ENCODE measurements at regions not wholly inside any gene's neighbourhood (a gene's known extent, or its start where the extent isn't known, plus 50 kb on each side); places are given as distances from the start of the nearest gene placed in this dataset.

- no peak for TF ChIP-seq EZH2 (IDR thresholded peaks at IDR 0.05; ENCODE audit: insufficient read depth, low read length)
- no peak for TF ChIP-seq CTCF (IDR thresholded peaks at IDR 0.05; ENCODE audit: insufficient read depth, low read depth, low read length)
- Histone ChIP-seq H3K9me3 (ENCODE audit: insufficient read depth, low read depth, low read length) (peaks cover 4% of the 10 kb centered on the region), H3K9ac (ENCODE audit: low read length) (no peak overlapping the region), H3K4me2 (ENCODE audit: low read length) (no peak overlapping the region), H3K79me2 (ENCODE audit: insufficient read depth, low read length) (no peaks in the 10 kb centered on the region), H3K27ac (ENCODE audit: low read depth, low read length) (no peak overlapping the region), H3K27me3 (ENCODE audit: insufficient read depth, low read length) (no peaks in the 10 kb centered on the region), H3K36me3 (ENCODE audit: insufficient read depth, low read length) (no peaks in the 10 kb centered on the region), H4K20me1 (ENCODE audit: insufficient read depth, low read length) (no peaks in the 10 kb centered on the region), H3K4me1 (ENCODE audit: insufficient read depth, low read length) (no peaks in the 10 kb centered on the region), H3K4me3 (ENCODE audit: insufficient read depth, low read depth, low read length) (no peak overlapping the region), H2AFZ (ENCODE audit: low read depth, low read length) (no peak overlapping the region)
- no peaks in the 10 kb centered on the region for H3K4me1 Mint-ChIP-seq (ENCODE audit: low read depth, unreplicated experiment)
- peak; percentile 14 for DNase-seq (ENCODE audit: low read depth)
- H3K27me3 Mint-ChIP-seq (ENCODE audit: low read depth, unreplicated experiment) = peaks cover 8% of the 10 kb centered on the region
- no peaks in the 10 kb centered on the region for H3K36me3 Mint-ChIP-seq (ENCODE audit: low read depth, unreplicated experiment)
- no peak for FAIRE-seq
- peaks cover 8% of the 10 kb centered on the region for H3K9me3 Mint-ChIP-seq (ENCODE audit: unreplicated experiment)
- no peak overlapping the region for H3K4me3 Mint-ChIP-seq (ENCODE audit: unreplicated experiment)
- no peak overlapping the region for H3K27ac Mint-ChIP-seq (ENCODE audit: unreplicated experiment)
These were observed 128.6 kb upstream of the THY1 start for GRCh38 chr11:119551420-119552105.

DNA sequence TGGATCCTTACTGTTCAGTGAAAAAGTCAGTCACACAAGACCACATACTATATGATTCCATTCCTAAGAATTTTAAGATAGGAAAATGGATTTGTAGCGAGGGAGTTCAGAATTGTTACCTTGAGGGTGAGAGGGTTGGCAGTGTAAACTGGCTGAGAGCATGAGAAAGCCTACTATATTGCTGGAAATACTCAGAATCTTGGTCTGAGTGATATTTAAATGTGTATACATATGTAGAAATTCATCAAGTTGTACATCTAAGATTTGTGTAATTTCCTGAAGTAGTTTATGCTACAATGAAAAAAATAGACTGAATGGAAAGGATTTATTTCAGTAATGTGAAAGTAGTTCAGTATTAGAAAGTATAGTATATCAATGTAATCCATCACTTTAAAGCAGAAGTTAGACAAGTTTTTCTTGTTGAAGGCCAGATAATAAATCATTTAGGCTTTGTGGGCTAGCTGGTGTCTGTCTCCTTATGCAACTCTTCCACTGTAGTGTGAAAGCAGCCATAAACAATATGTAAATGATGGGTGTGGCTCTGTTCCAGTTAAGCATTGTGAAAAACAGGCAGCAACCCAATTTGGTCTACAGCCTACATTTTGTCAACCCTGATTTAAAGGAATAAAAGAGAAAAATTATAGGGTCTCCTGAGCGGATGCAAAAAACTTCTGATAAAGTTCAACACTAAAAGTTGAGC lies 127.2 kb upstream of the THY1 start:
- Mint-ChIP-seq H3K36me3 (ENCODE audit: low read depth, unreplicated experiment) (no peaks in the 10 kb centered on the region), H3K4me3 (ENCODE audit: unreplicated experiment) (no peak overlapping the region), H3K4me1 (ENCODE audit: low read depth, unreplicated experiment) (no peaks in the 10 kb centered on the region), H3K27ac (ENCODE audit: unreplicated experiment) (no peak overlapping the region), H3K9me3 (ENCODE audit: unreplicated experiment) (peaks cover 2% of the 10 kb centered on the region), H3K27me3 (ENCODE audit: low read depth, unreplicated experiment) (peaks cover 2% of the 10 kb centered on the region)
- no peaks in the 10 kb centered on the region for H3K36me3 ChIP-seq (ENCODE audit: insufficient read depth, low read length)
- no peaks in the 10 kb centered on the region for H3K27me3 ChIP-seq (ENCODE audit: insufficient read depth, low read length)
- TF ChIP-seq EZH2 (IDR thresholded peaks at IDR 0.05; ENCODE audit: insufficient read depth, low read length) = no peak
- TF ChIP-seq CTCF (IDR thresholded peaks at IDR 0.05; ENCODE audit: insufficient read depth, low read depth, low read length) = no peak
- H3K27ac ChIP-seq (ENCODE audit: low read depth, low read length) = no peak overlapping the region
- no peak for FAIRE-seq
- H2AFZ ChIP-seq (ENCODE audit: low read depth, low read length) = no peak overlapping the region
- no peaks in the 10 kb centered on the region for H3K4me1 ChIP-seq (ENCODE audit: insufficient read depth, low read length)
- H3K4me3 ChIP-seq (ENCODE audit: insufficient read depth, low read depth, low read length) = no peak overlapping the region
- no peak overlapping the region for H3K4me2 ChIP-seq (ENCODE audit: low read length)
- H3K9ac ChIP-seq (ENCODE audit: low read length) = no peak overlapping the region
- H4K20me1 ChIP-seq (ENCODE audit: insufficient read depth, low read length) = no peaks in the 10 kb centered on the region
- peak; percentile 23 for DNase-seq (ENCODE audit: low read depth)
- H3K79me2 ChIP-seq (ENCODE audit: insufficient read depth, low read length) = no peaks in the 10 kb centered on the region
- peaks cover 6% of the 10 kb centered on the region for H3K9me3 ChIP-seq (ENCODE audit: insufficient read depth, low read depth, low read length)

DNA sequence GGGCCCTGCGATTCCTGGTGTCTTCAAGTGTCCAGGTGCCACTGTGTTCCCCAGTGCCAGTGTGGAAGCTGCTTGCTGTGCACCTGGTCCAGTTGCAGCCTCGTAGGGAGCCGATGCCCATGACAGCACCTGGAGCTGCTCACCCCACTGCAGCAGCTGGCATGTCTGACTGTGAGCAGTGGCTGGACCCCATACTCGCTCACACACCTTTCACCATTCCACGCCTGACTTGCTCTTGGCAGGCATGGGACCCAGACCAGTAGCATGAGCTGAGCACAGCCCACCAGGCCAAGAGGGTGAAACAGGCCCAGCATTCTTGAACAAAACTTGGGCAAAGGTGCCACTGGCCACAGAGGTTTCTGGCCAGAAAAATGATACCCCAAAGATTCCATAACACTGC lies 124.5 kb upstream of the THY1 start:
- no peak overlapping the region for H3K27ac ChIP-seq (ENCODE audit: low read depth, low read length)
- no peaks in the 10 kb centered on the region for H3K36me3 ChIP-seq (ENCODE audit: insufficient read depth, low read length)
- no peaks in the 10 kb centered on the region for H4K20me1 ChIP-seq (ENCODE audit: insufficient read depth, low read length)
- Mint-ChIP-seq H3K4me1 (ENCODE audit: low read depth, unreplicated experiment) (no peaks in the 10 kb centered on the region), H3K36me3 (ENCODE audit: low read depth, unreplicated experiment) (no peaks in the 10 kb centered on the region), H3K27me3 (ENCODE audit: low read depth, unreplicated experiment) (peaks cover 8% of the 10 kb centered on the region), H3K9me3 (ENCODE audit: unreplicated experiment) (no peaks in the 10 kb centered on the region), H3K27ac (ENCODE audit: unreplicated experiment) (no peak overlapping the region), H3K4me3 (ENCODE audit: unreplicated experiment) (no peak overlapping the region)
- H3K27me3 ChIP-seq (ENCODE audit: insufficient read depth, low read length) = no peaks in the 10 kb centered on the region
- no peaks in the 10 kb centered on the region for H3K79me2 ChIP-seq (ENCODE audit: insufficient read depth, low read length)
- peaks cover 6% of the 10 kb centered on the region for H3K9me3 ChIP-seq (ENCODE audit: insufficient read depth, low read depth, low read length)
- TF ChIP-seq EZH2 (IDR thresholded peaks at IDR 0.05; ENCODE audit: insufficient read depth, low read length) (no peak), CTCF (IDR thresholded peaks at IDR 0.05; ENCODE audit: insufficient read depth, low read depth, low read length) (no peak)
- DNase-seq (ENCODE audit: low read depth) (no peak), FAIRE-seq (no peak)
- H3K4me1 ChIP-seq (ENCODE audit: insufficient read depth, low read length) = no peaks in the 10 kb centered on the region
- no peak overlapping the region for H2AFZ ChIP-seq (ENCODE audit: low read depth, low read length)
- no peak overlapping the region for H3K4me2 ChIP-seq (ENCODE audit: low read length)
- H3K9ac ChIP-seq (ENCODE audit: low read length) = no peak overlapping the region
- H3K4me3 ChIP-seq (ENCODE audit: insufficient read depth, low read depth, low read length) = no peak overlapping the region
